ENCODE measurements at regions not wholly inside any gene's neighbourhood (a gene's known extent, or its start where the extent isn't known, plus 50 kb on each side); places are given as distances from the start of the nearest gene placed in this dataset.

GRCh38 chr11:91406009-91406408 lies 818.6 kb upstream of the FAT3 start:
- no peaks in the 10 kb centered on the region for H3K9me3 ChIP-seq (ENCODE audit: insufficient read depth, low read depth, low read length)
- no peak overlapping the region for H3K27ac ChIP-seq (ENCODE audit: low read length)
- H3K36me3 ChIP-seq (ENCODE audit: insufficient read depth, low read depth, low read length): no peaks in the 10 kb centered on the region
- no peak overlapping the region for H3K4me3 ChIP-seq (ENCODE audit: low read length)
- no peaks in the 10 kb centered on the region for H3K27me3 ChIP-seq (ENCODE audit: insufficient read depth, low read length)
- H3K4me1 ChIP-seq (ENCODE audit: insufficient read depth, low read length): no peaks in the 10 kb centered on the region
- no peak overlapping the region for H3K9ac ChIP-seq (ENCODE audit: low read depth, low read length)

GRCh38 chr11:91404344-91404743 lies 820.3 kb upstream of the FAT3 start:
- Histone ChIP-seq H3K9ac (ENCODE audit: low read depth, low read length) (no peak overlapping the region), H3K4me1 (ENCODE audit: insufficient read depth, low read length) (no peaks in the 10 kb centered on the region), H3K27me3 (ENCODE audit: insufficient read depth, low read length) (no peaks in the 10 kb centered on the region), H3K36me3 (ENCODE audit: insufficient read depth, low read depth, low read length) (no peaks in the 10 kb centered on the region), H3K4me3 (ENCODE audit: low read length) (no peak overlapping the region), H3K9me3 (ENCODE audit: insufficient read depth, low read depth, low read length) (no peaks in the 10 kb centered on the region), H3K27ac (ENCODE audit: low read length) (no peak overlapping the region)

- no peaks in the 10 kb centered on the region for H3K4me1 ChIP-seq (ENCODE audit: insufficient read depth, low read length)
- no peaks in the 10 kb centered on the region for H3K36me3 ChIP-seq (ENCODE audit: insufficient read depth, low read depth, low read length)
- H3K9ac ChIP-seq (ENCODE audit: low read depth, low read length): no peak overlapping the region
- no peak overlapping the region for H3K27ac ChIP-seq (ENCODE audit: low read length)
- H3K4me3 ChIP-seq (ENCODE audit: low read length): no peak overlapping the region
- H3K27me3 ChIP-seq (ENCODE audit: insufficient read depth, low read length): no peaks in the 10 kb centered on the region
- H3K9me3 ChIP-seq (ENCODE audit: insufficient read depth, low read depth, low read length): no peaks in the 10 kb centered on the region
Measured at GRCh38 chr11:91397134-91397468, 827.5 kb upstream of the FAT3 start.

- H3K36me3 ChIP-seq (ENCODE audit: insufficient read depth, low read depth, low read length): no peaks in the 10 kb centered on the region
- no peak overlapping the region for H3K9ac ChIP-seq (ENCODE audit: low read depth, low read length)
- no peaks in the 10 kb centered on the region for H3K27me3 ChIP-seq (ENCODE audit: insufficient read depth, low read length)
- H3K27ac ChIP-seq (ENCODE audit: low read length): no peak overlapping the region
- H3K4me1 ChIP-seq (ENCODE audit: insufficient read depth, low read length): no peaks in the 10 kb centered on the region
- H3K4me3 ChIP-seq (ENCODE audit: low read length): no peak overlapping the region
- no peaks in the 10 kb centered on the region for H3K9me3 ChIP-seq (ENCODE audit: insufficient read depth, low read depth, low read length)
Measured at GRCh38 chr11:91396236-91397133, 828.1 kb upstream of the FAT3 start.

GRCh38 chr11:91394727-91395414 lies 829.7 kb upstream of the FAT3 start:
- Histone ChIP-seq H3K9ac (ENCODE audit: low read depth, low read length) (no peak overlapping the region), H3K27ac (ENCODE audit: low read length) (no peak overlapping the region), H3K4me1 (ENCODE audit: insufficient read depth, low read length) (no peaks in the 10 kb centered on the region)

GRCh38 chr11:91394073-91394726 lies 830.4 kb upstream of the FAT3 start:
- no peaks in the 10 kb centered on the region for H3K4me1 ChIP-seq (ENCODE audit: insufficient read depth, low read length)

More at GRCh38 chr11:91394727-91395414, 829.7 kb upstream of the FAT3 start:
- Histone ChIP-seq H3K36me3 (ENCODE audit: insufficient read depth, low read depth, low read length) (no peaks in the 10 kb centered on the region), H3K27me3 (ENCODE audit: insufficient read depth, low read length) (no peaks in the 10 kb centered on the region), H3K4me3 (ENCODE audit: low read length) (no peak overlapping the region), H3K9me3 (ENCODE audit: insufficient read depth, low read depth, low read length) (no peaks in the 10 kb centered on the region)

GRCh38 chr11:91382946-91383345 lies 841.7 kb upstream of the FAT3 start:
- Histone ChIP-seq H3K27ac (ENCODE audit: low read length) (no peak overlapping the region), H3K4me3 (ENCODE audit: low read length) (no peak overlapping the region), H3K9me3 (ENCODE audit: insufficient read depth, low read depth, low read length) (no peaks in the 10 kb centered on the region), H3K4me1 (ENCODE audit: insufficient read depth, low read length) (peaks cover 1% of the 10 kb centered on the region; the same call in 1 of the 2 replicates), H3K36me3 (ENCODE audit: insufficient read depth, low read depth, low read length) (no peaks in the 10 kb centered on the region), H3K9ac (ENCODE audit: low read depth, low read length) (no peak overlapping the region), H3K27me3 (ENCODE audit: insufficient read depth, low read length) (no peaks in the 10 kb centered on the region)

More at GRCh38 chr11:91394073-91394726, 830.4 kb upstream of the FAT3 start:
- Histone ChIP-seq H3K4me3 (ENCODE audit: low read length) (no peak overlapping the region), H3K9me3 (ENCODE audit: insufficient read depth, low read depth, low read length) (no peaks in the 10 kb centered on the region), H3K27me3 (ENCODE audit: insufficient read depth, low read length) (no peaks in the 10 kb centered on the region), H3K36me3 (ENCODE audit: insufficient read depth, low read depth, low read length) (no peaks in the 10 kb centered on the region), H3K9ac (ENCODE audit: low read depth, low read length) (no peak overlapping the region), H3K27ac (ENCODE audit: low read length) (no peak overlapping the region)

GRCh38 chr11:91374794-91375193 lies 849.8 kb upstream of the FAT3 start:
- Histone ChIP-seq H3K36me3 (ENCODE audit: insufficient read depth, low read depth, low read length) (no peaks in the 10 kb centered on the region), H3K9ac (ENCODE audit: low read depth, low read length) (no peak overlapping the region), H3K4me1 (ENCODE audit: insufficient read depth, low read length) (no peaks in the 10 kb centered on the region), H3K27ac (ENCODE audit: low read length) (no peak overlapping the region), H3K9me3 (ENCODE audit: insufficient read depth, low read depth, low read length) (no peaks in the 10 kb centered on the region), H3K4me3 (ENCODE audit: low read length) (no peak overlapping the region), H3K27me3 (ENCODE audit: insufficient read depth, low read length) (no peaks in the 10 kb centered on the region)

- H3K4me1 ChIP-seq (ENCODE audit: insufficient read depth, low read length): no peaks in the 10 kb centered on the region
- no peak overlapping the region for H3K27ac ChIP-seq (ENCODE audit: low read length)
- H3K27me3 ChIP-seq (ENCODE audit: insufficient read depth, low read length): no peaks in the 10 kb centered on the region
- H3K36me3 ChIP-seq (ENCODE audit: insufficient read depth, low read depth, low read length): no peaks in the 10 kb centered on the region
- no peaks in the 10 kb centered on the region for H3K9me3 ChIP-seq (ENCODE audit: insufficient read depth, low read depth, low read length)
- no peak overlapping the region for H3K9ac ChIP-seq (ENCODE audit: low read depth, low read length)
- no peak overlapping the region for H3K4me3 ChIP-seq (ENCODE audit: low read length)
Measured at GRCh38 chr11:91373497-91373896, 851.1 kb upstream of the FAT3 start.

GRCh38 chr11:91366816-91367215 lies 857.8 kb upstream of the FAT3 start:
- Histone ChIP-seq H3K27me3 (ENCODE audit: insufficient read depth, low read length) (no peaks in the 10 kb centered on the region), H3K9me3 (ENCODE audit: insufficient read depth, low read depth, low read length) (no peaks in the 10 kb centered on the region), H3K27ac (ENCODE audit: low read length) (no peak overlapping the region), H3K4me1 (ENCODE audit: insufficient read depth, low read length) (no peaks in the 10 kb centered on the region), H3K36me3 (ENCODE audit: insufficient read depth, low read depth, low read length) (no peaks in the 10 kb centered on the region), H3K4me3 (ENCODE audit: low read length) (no peak overlapping the region), H3K9ac (ENCODE audit: low read depth, low read length) (no peak overlapping the region)

GRCh38 chr11:91365986-91366585 lies 858.5 kb upstream of the FAT3 start:
- Histone ChIP-seq H3K9ac (ENCODE audit: low read depth, low read length) (no peak overlapping the region), H3K27me3 (ENCODE audit: insufficient read depth, low read length) (no peaks in the 10 kb centered on the region), H3K27ac (ENCODE audit: low read length) (no peak overlapping the region), H3K9me3 (ENCODE audit: insufficient read depth, low read depth, low read length) (no peaks in the 10 kb centered on the region), H3K4me1 (ENCODE audit: insufficient read depth, low read length) (no peaks in the 10 kb centered on the region), H3K36me3 (ENCODE audit: insufficient read depth, low read depth, low read length) (no peaks in the 10 kb centered on the region), H3K4me3 (ENCODE audit: low read length) (no peak overlapping the region)

All from iPS-20b (cell line).